ENCODE measurements at regions not wholly inside any gene's neighbourhood (a gene's known extent, or its start where the extent isn't known, plus 50 kb on each side); places are given as distances from the start of the nearest gene placed in this dataset.
"Not testable (repeated sequence)": the region's sequence is repeated elsewhere in the genome, so short reads cannot be mapped to it uniquely, and the experiment has no call there.

- no peak for DNase-seq
Measured at GRCh38 chr10:3402187-3402751, 229.7 kb upstream of the PITRM1 start.

- DNase-seq, result no peak
Measured at GRCh38 chr10:3401491-3401938, 228.9 kb upstream of the PITRM1 start.

- no peak for DNase-seq
Measured at GRCh38 chr10:3400348-3400747, 227.8 kb upstream of the PITRM1 start.

- DNase-seq, result no peak
Measured at GRCh38 chr10:3399756-3400155, 227.2 kb upstream of the PITRM1 start.

- DNase-seq, result no peak
Measured at GRCh38 chr10:3398825-3399646, 226.5 kb upstream of the PITRM1 start.

GRCh38 chr10:3397846-3398245, 225.3 kb upstream of the PITRM1 start:
- no peak for DNase-seq

- DNase-seq, result no peak
Measured at GRCh38 chr10:3397231-3397630, 224.6 kb upstream of the PITRM1 start.

GRCh38 chr10:3396116-3396515, 223.5 kb upstream of the PITRM1 start:
- no peak for DNase-seq

- DNase-seq, result no peak
Measured at GRCh38 chr10:3395458-3395861, 222.9 kb upstream of the PITRM1 start.

- DNase-seq, result no peak
Measured at GRCh38 chr10:3395041-3395440, 222.5 kb upstream of the PITRM1 start.

- no peak for DNase-seq
Measured at GRCh38 chr10:3393958-3394357, 221.4 kb upstream of the PITRM1 start.

- DNase-seq, result no peak
Measured at GRCh38 chr10:3391657-3392056, 219.1 kb upstream of the PITRM1 start.

- DNase-seq, result no peak
Measured at GRCh38 chr10:3389130-3389529, 216.5 kb upstream of the PITRM1 start.

- no peak for DNase-seq
Measured at GRCh38 chr10:3385487-3385886, 212.9 kb upstream of the PITRM1 start.

- no peak for DNase-seq
Measured at GRCh38 chr10:3382092-3382491, 209.5 kb upstream of the PITRM1 start.

GRCh38 chr10:3380406-3381050, 207.9 kb upstream of the PITRM1 start:
- DNase-seq, result no peak

- DNase-seq, result no peak
Measured at GRCh38 chr10:3376631-3377030, 204.0 kb upstream of the PITRM1 start.

- DNase-seq, result no peak
Measured at GRCh38 chr10:3375505-3375904, 202.9 kb upstream of the PITRM1 start.

GRCh38 chr10:3374914-3375313, 202.3 kb upstream of the PITRM1 start:
- no peak for DNase-seq

- DNase-seq, result not testable (repeated sequence)
Measured at GRCh38 chr10:3373374-3374027, 200.9 kb upstream of the PITRM1 start.

- DNase-seq, result no peak
Measured at GRCh38 chr10:3372281-3372680, 199.7 kb upstream of the PITRM1 start.

- DNase-seq, result not testable (repeated sequence)
Measured at GRCh38 chr10:3371624-3372023, 199.0 kb upstream of the PITRM1 start.

- no peak for DNase-seq
Measured at GRCh38 chr10:3366735-3367405, 194.3 kb upstream of the PITRM1 start.

All from T1000 (cell line).